ENCODE measurements at regions not wholly inside any gene's neighbourhood (a gene's known extent, or its start where the extent isn't known, plus 50 kb on each side); places are given as distances from the start of the nearest gene placed in this dataset.

GRCh38 chr11:23310276-23310675, 450.0 kb upstream of the CCDC179 start:
- Histone ChIP-seq H4K20me1 (ENCODE audit: control insufficient read depth, insufficient read depth, low read depth, low read length) (no peaks in the 10 kb centered on the region), H3K9me2 (replicated peaks; ENCODE audit: control insufficient read depth, low read length) (no peaks in the 10 kb centered on the region), H3K27me3 (ENCODE audit: control insufficient read depth, low read length) (no peaks in the 10 kb centered on the region), H3K27ac (ENCODE audit: low read depth, low read length) (no peak overlapping the region), H3K79me2 (ENCODE audit: control insufficient read depth, low read length) (no peaks in the 10 kb centered on the region), H3F3A (ENCODE audit: control insufficient read depth, insufficient read depth) (no peaks in the 10 kb centered on the region), H3K4me2 (ENCODE audit: low read length) (no peak overlapping the region), H3K4me1 (ENCODE audit: control insufficient read depth, low read length) (no peaks in the 10 kb centered on the region), H3K36me3 (ENCODE audit: control insufficient read depth, low read length) (no peaks in the 10 kb centered on the region), H3K4me3 (ENCODE audit: low read length) (no peak overlapping the region), H3K9me3 (ENCODE audit: control insufficient read depth, insufficient read depth, low read length) (no peaks in the 10 kb centered on the region)
- TF ChIP-seq EZH2phosphoT487 (IDR thresholded peaks at IDR 0.05; ENCODE audit: borderline replicate concordance, low read length), result no peak
- no peak for TF ChIP-seq CTCF (IDR thresholded peaks at IDR 0.05; ENCODE audit: low read depth, low read length, poor library complexity, severe bottlenecking)

- H3K36me3 ChIP-seq (ENCODE audit: control insufficient read depth, low read length), result no peaks in the 10 kb centered on the region
- no peaks in the 10 kb centered on the region for H3K27me3 ChIP-seq (ENCODE audit: control insufficient read depth, low read length)
- no peak overlapping the region for H3K27ac ChIP-seq (ENCODE audit: low read depth, low read length)
- H3K4me2 ChIP-seq (ENCODE audit: low read length), result no peak overlapping the region
- H3K79me2 ChIP-seq (ENCODE audit: control insufficient read depth, low read length), result no peaks in the 10 kb centered on the region
- H3K4me3 ChIP-seq (ENCODE audit: low read length), result no peak overlapping the region
- H3F3A ChIP-seq (ENCODE audit: control insufficient read depth, insufficient read depth), result no peaks in the 10 kb centered on the region
- no peaks in the 10 kb centered on the region; the same call in 1 of the 2 replicates for H3K9me3 ChIP-seq (ENCODE audit: control insufficient read depth, insufficient read depth, low read length)
- H3K4me1 ChIP-seq (ENCODE audit: control insufficient read depth, low read length), result no peaks in the 10 kb centered on the region
- TF ChIP-seq CTCF (IDR thresholded peaks at IDR 0.05; ENCODE audit: low read depth, low read length, poor library complexity, severe bottlenecking) (no peak), EZH2phosphoT487 (IDR thresholded peaks at IDR 0.05; ENCODE audit: borderline replicate concordance, low read length) (no peak)
- no peaks in the 10 kb centered on the region for H4K20me1 ChIP-seq (ENCODE audit: control insufficient read depth, insufficient read depth, low read depth, low read length)
- H3K9me2 ChIP-seq (replicated peaks; ENCODE audit: control insufficient read depth, low read length), result no peaks in the 10 kb centered on the region
Measured at GRCh38 chr11:23311986-23312940, 452.0 kb upstream of the CCDC179 start.

- TF ChIP-seq CTCF (IDR thresholded peaks at IDR 0.05; ENCODE audit: low read depth, low read length, poor library complexity, severe bottlenecking) (no peak), EZH2phosphoT487 (IDR thresholded peaks at IDR 0.05; ENCODE audit: borderline replicate concordance, low read length) (no peak)
Measured at GRCh38 chr11:23313001-23313400, 452.7 kb upstream of the CCDC179 start.

More at GRCh38 chr11:23313001-23313400, 452.7 kb upstream of the CCDC179 start:
- no peaks in the 10 kb centered on the region for H3K79me2 ChIP-seq (ENCODE audit: control insufficient read depth, low read length)
- no peaks in the 10 kb centered on the region for H3K4me1 ChIP-seq (ENCODE audit: control insufficient read depth, low read length)
- H3K27ac ChIP-seq (ENCODE audit: low read depth, low read length), result no peak overlapping the region
- H3K9me3 ChIP-seq (ENCODE audit: control insufficient read depth, insufficient read depth, low read length), result no peaks in the 10 kb centered on the region; the same call in 1 of the 2 replicates
- no peak overlapping the region for H3K4me2 ChIP-seq (ENCODE audit: low read length)
- no peaks in the 10 kb centered on the region for H4K20me1 ChIP-seq (ENCODE audit: control insufficient read depth, insufficient read depth, low read depth, low read length)
- H3K9me2 ChIP-seq (replicated peaks; ENCODE audit: control insufficient read depth, low read length), result no peaks in the 10 kb centered on the region
- H3K4me3 ChIP-seq (ENCODE audit: low read length), result no peak overlapping the region
- no peaks in the 10 kb centered on the region for H3F3A ChIP-seq (ENCODE audit: control insufficient read depth, insufficient read depth)
- H3K36me3 ChIP-seq (ENCODE audit: control insufficient read depth, low read length), result no peaks in the 10 kb centered on the region
- H3K27me3 ChIP-seq (ENCODE audit: control insufficient read depth, low read length), result no peaks in the 10 kb centered on the region

Data from DOHH2 (cell line).